ENCODE measurements at regions not wholly inside any gene's neighbourhood (a gene's known extent, or its start where the extent isn't known, plus 50 kb on each side); places are given as distances from the start of the nearest gene placed in this dataset.

DNA sequence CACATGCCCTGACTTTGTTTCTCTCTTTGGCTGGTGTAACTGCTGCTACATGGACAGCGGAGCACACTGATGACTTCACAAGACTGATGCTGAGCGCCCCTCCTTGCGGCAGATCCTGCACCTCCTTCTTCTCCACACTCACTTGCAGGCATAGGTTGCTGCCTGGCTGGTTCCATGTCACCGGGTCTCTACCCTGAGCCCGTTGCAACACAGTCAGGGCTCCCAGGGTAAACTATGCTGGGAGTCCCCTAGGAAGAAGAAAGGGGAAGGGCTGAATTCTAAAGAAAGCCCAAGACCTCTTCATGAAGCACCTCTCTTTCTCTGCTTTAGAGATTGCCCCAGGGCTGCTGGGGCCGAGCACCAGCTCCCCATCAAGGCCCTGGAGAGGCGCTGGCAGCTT, 83.3 kb upstream of the DUSP22 start:
- Histone ChIP-seq H3K36me3 (ENCODE audit: control insufficient read depth in 1 of 2, insufficient read depth in 2 of 2, low read length in 2 of 2) (no peaks in the 10 kb centered on the region), H3K79me2 (ENCODE audit: insufficient read depth, low read length) (no peaks in the 10 kb centered on the region), H3K4me1 (ENCODE audit: control insufficient read depth in 1 of 2, insufficient read depth in 2 of 2, low read length in 2 of 2) (no peaks in the 10 kb centered on the region), H3K27ac (ENCODE audit: low read depth, low read length) (no peak overlapping the region), H2AFZ (ENCODE audit: low read depth, low read length, poor library complexity, severe bottlenecking) (no peak overlapping the region), H3K4me2 (ENCODE audit: low read length) (no peak overlapping the region), H3K9me2 (ENCODE audit: insufficient read depth) (no peaks in the 10 kb centered on the region), H3K9me3 (ENCODE audit: control insufficient read depth in 1 of 2, insufficient read depth in 1 of 2, low read depth in 1 of 2, low read length in 2 of 2) (no peaks in the 10 kb centered on the region; a peak in 1 of 4 replicates), H3K27me3 (ENCODE audit: insufficient read depth, low read length) (peaks cover 16% of the 10 kb centered on the region), H4K20me1 (ENCODE audit: insufficient read depth) (no peaks in the 10 kb centered on the region), H3K9ac (ENCODE audit: low read length) (no peak overlapping the region), H3K4me3 (replicated peaks in 1 of 2; ENCODE audit: low read depth in 1 of 2, low read length in 2 of 2) (no peak overlapping the region)
- no peak for DNase-seq (ENCODE audit: low read depth, low spot score)
- ChIA-PET POLR2A (no interaction called here), RAD21 (ENCODE audit: low non-redundant PET in 1 of 2, low total read pairs in 2 of 2, uncharacterized antibody in 2 of 2, unreplicated experiment in 2 of 2) (no interaction called here), CTCF (no interaction called here)
- no peak for ATAC-seq
- TF ChIP-seq JUND (IDR thresholded peaks at IDR 0.05) = no peak
- TF ChIP-seq POLR2AphosphoS5 (IDR thresholded peaks at IDR 0.05; ENCODE audit: low read depth, low read length) = no peak
- TF ChIP-seq ZFX (IDR thresholded peaks at IDR 0.05) = no peak
- TF ChIP-seq, protein P1, sequence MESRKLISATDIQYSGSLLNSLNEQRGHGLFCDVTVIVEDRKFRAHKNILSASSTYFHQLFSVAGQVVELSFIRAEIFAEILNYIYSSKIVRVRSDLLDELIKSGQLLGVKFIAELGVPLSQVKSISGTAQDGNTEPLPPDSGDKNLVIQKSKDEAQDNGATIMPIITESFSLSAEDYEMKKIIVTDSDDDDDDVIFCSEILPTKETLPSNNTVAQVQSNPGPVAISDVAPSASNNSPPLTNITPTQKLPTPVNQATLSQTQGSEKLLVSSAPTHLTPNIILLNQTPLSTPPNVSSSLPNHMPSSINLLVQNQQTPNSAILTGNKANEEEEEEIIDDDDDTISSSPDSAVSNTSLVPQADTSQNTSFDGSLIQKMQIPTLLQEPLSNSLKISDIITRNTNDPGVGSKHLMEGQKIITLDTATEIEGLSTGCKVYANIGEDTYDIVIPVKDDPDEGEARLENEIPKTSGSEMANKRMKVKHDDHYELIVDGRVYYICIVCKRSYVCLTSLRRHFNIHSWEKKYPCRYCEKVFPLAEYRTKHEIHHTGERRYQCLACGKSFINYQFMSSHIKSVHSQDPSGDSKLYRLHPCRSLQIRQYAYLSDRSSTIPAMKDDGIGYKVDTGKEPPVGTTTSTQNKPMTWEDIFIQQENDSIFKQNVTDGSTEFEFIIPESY (IDR thresholded peaks at IDR 0.05; ENCODE audit: extremely low read depth, insufficient replicate concordance, low read length) = no peak
- TF ChIP-seq EZH2phosphoT487 (IDR thresholded peaks at IDR 0.05; ENCODE audit: borderline replicate concordance) = no peak
- no peak for TF ChIP-seq TCF7L2 (IDR thresholded peaks at IDR 0.05; ENCODE audit: borderline replicate concordance, extremely low read depth, insufficient read depth, insufficient read length)
- TF ChIP-seq, protein P2, sequence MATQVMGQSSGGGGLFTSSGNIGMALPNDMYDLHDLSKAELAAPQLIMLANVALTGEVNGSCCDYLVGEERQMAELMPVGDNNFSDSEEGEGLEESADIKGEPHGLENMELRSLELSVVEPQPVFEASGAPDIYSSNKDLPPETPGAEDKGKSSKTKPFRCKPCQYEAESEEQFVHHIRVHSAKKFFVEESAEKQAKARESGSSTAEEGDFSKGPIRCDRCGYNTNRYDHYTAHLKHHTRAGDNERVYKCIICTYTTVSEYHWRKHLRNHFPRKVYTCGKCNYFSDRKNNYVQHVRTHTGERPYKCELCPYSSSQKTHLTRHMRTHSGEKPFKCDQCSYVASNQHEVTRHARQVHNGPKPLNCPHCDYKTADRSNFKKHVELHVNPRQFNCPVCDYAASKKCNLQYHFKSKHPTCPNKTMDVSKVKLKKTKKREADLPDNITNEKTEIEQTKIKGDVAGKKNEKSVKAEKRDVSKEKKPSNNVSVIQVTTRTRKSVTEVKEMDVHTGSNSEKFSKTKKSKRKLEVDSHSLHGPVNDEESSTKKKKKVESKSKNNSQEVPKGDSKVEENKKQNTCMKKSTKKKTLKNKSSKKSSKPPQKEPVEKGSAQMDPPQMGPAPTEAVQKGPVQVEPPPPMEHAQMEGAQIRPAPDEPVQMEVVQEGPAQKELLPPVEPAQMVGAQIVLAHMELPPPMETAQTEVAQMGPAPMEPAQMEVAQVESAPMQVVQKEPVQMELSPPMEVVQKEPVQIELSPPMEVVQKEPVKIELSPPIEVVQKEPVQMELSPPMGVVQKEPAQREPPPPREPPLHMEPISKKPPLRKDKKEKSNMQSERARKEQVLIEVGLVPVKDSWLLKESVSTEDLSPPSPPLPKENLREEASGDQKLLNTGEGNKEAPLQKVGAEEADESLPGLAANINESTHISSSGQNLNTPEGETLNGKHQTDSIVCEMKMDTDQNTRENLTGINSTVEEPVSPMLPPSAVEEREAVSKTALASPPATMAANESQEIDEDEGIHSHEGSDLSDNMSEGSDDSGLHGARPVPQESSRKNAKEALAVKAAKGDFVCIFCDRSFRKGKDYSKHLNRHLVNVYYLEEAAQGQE (IDR thresholded peaks at IDR 0.05; ENCODE audit: low read depth) = no peak
- TF ChIP-seq, protein P3, sequence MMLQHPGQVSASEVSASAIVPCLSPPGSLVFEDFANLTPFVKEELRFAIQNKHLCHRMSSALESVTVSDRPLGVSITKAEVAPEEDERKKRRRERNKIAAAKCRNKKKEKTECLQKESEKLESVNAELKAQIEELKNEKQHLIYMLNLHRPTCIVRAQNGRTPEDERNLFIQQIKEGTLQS (IDR thresholded peaks at IDR 0.05) = no peak
- TF ChIP-seq SRF (IDR thresholded peaks at IDR 0.05; ENCODE audit: low read depth) = no peak
- no peak for TF ChIP-seq ELF1 (IDR thresholded peaks at IDR 0.05; ENCODE audit: borderline replicate concordance, low read depth)
- TF ChIP-seq RAD21 (IDR thresholded peaks at IDR 0.05; ENCODE audit: low read depth) = no peak
- TF ChIP-seq POLR2A (IDR thresholded peaks at IDR 0.05; ENCODE audit: borderline replicate concordance, extremely low read depth, insufficient read depth, insufficient read length) = no peak
- TF ChIP-seq EZH2 (IDR thresholded peaks at IDR 0.05) = no peak
- TF ChIP-seq, protein P4, sequence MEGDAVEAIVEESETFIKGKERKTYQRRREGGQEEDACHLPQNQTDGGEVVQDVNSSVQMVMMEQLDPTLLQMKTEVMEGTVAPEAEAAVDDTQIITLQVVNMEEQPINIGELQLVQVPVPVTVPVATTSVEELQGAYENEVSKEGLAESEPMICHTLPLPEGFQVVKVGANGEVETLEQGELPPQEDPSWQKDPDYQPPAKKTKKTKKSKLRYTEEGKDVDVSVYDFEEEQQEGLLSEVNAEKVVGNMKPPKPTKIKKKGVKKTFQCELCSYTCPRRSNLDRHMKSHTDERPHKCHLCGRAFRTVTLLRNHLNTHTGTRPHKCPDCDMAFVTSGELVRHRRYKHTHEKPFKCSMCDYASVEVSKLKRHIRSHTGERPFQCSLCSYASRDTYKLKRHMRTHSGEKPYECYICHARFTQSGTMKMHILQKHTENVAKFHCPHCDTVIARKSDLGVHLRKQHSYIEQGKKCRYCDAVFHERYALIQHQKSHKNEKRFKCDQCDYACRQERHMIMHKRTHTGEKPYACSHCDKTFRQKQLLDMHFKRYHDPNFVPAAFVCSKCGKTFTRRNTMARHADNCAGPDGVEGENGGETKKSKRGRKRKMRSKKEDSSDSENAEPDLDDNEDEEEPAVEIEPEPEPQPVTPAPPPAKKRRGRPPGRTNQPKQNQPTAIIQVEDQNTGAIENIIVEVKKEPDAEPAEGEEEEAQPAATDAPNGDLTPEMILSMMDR (IDR thresholded peaks at IDR 0.05 in 2 of 3, conservative IDR thresholded peaks at IDR 0.05 in 1 of 3; ENCODE audit: borderline replicate concordance in 1 of 3, insufficient read depth in 1 of 3, low read depth in 2 of 3, low read length in 2 of 3) = no peak
- TF ChIP-seq SP1 (IDR thresholded peaks at IDR 0.05; ENCODE audit: low read depth) = no peak
- BruUV-seq (replicated peaks) = no TSS peak
- intact Hi-C loops (cut with micrococcal nuclease) = no loop called here

All from HCT116 (cell line).